ENCODE measurements at regions not wholly inside any gene's neighbourhood (a gene's known extent, or its start where the extent isn't known, plus 50 kb on each side); places are given as distances from the start of the nearest gene placed in this dataset.

GRCh38 chr6:140855520-140855919, 1277.2 kb upstream of the GJE1 start:
- DNase-seq: no peak

- DNase-seq: no peak
These were observed 1278.4 kb upstream of the GJE1 start for GRCh38 chr6:140854318-140854717.

GRCh38 chr6:140850438-140850837, 1282.3 kb upstream of the GJE1 start:
- DNase-seq: no peak

DNA sequence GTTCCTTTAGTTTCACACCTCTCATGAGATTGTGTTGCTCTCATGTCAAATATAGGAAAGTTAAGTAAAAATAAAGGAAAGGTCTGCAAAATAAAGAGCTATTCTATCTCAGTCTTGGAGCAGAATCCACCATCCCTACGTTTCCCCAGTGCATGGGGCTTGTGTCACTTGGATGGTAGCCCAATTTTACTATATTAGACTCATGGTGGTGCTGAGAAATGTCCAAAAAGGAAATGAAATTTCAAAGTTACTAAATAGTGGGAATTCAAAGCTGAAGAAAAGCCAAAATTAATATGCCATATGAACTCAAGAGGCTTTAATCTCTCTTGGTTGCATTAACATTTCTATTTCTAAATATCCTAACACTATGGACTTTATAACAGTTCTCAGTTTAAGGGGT, 1283.3 kb upstream of the GJE1 start:
- no peak for DNase-seq

DNA sequence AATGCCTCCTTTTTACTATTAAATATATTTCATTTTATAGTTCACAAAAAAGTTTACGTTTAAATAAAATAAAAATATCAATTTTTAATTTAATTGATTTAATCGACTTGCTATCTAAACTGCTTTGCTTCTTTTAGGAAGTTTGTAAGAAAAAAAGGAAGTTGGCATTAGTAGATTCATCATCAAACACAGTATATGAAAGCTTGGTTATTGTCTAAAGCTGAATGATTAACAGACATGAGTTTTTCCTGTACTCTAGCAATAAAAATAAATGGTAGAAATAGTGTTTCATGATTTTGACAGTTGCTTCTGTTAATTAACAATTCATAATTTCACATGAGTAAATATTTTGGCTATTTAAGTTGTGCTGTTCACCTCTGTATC, 1285.5 kb upstream of the GJE1 start:
- DNase-seq: no peak

GRCh38 chr6:140846503-140847261, 1286.0 kb upstream of the GJE1 start:
- DNase-seq: no peak

DNA sequence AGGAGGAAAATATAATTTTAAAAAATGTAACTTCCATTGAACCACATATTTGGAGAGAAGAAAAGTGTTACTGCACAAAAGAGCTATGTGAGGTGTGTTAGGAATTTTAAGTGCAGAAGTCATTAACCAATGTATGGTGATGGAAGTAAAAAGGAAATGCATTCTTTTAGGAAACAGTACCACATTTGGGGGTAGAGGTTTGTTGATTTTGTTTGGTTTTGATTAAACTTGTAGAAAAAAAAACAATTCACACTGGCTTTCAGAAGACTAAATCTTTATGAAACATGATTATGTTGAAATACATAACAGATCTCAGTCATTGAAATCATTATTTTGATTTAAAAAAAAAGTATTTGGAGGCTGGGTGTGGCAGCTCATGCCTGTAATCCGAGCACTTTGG, 1287.0 kb upstream of the GJE1 start:
- no peak for DNase-seq

DNA sequence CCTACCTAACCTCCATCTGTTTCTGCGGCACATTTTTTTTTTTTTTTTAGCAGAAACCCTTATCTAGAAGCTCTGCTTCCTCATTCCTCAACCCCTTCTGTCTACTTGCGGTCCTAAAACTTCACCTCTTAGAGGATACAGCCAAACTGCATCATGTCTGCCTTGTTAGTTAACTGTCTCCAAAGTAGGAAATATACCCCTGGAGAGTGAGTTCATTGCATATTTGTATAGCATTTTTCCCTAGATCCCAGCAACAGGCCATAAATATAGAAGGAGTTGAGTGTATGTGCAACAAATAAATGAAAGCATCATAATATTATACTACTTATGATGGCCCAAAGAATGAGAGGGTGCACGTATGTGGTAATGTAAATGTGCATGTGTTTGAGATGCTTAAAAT, 1288.6 kb upstream of the GJE1 start:
- DNase-seq: no peak

DNA sequence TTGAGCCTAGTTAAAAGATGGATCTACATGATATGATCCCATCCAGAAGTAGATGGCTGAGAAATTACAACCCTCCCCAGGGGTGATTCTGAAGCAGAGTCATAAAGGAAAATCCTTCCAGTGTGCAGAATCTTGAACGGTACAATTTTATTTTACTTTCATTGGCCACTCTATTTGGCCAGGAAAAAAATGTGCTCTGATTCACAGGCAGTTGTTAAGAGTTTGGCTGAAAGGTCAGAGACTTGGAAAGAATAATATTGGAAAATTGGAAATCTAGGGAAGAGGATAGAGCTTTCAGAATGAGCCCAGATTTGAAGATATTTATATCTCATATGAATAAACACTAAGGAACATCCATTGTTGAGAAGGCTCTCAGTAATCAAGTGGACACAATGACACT, 1299.3 kb upstream of the GJE1 start:
- DNase-seq: no peak

GRCh38 chr6:140830666-140831065, 1302.1 kb upstream of the GJE1 start:
- no peak for DNase-seq

DNA sequence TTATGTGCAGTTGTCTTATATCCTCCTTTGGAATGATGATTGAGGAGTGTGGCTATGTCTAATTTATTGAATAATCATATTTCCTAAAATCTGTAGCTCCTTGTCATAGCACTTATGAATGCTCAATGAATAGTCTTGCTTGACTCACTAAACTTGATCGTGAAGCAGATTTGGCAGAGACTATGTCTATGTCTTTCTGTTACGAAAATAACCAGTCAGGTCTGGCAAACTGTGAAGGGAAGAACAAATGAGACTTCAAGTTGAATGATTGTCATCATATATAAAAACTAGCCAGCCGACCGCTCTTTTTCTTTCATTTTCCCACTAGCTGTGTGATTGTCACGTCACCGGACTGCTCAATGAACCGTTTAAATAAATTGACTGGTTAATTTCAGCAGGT, 1303.9 kb upstream of the GJE1 start:
- no peak for DNase-seq

DNA sequence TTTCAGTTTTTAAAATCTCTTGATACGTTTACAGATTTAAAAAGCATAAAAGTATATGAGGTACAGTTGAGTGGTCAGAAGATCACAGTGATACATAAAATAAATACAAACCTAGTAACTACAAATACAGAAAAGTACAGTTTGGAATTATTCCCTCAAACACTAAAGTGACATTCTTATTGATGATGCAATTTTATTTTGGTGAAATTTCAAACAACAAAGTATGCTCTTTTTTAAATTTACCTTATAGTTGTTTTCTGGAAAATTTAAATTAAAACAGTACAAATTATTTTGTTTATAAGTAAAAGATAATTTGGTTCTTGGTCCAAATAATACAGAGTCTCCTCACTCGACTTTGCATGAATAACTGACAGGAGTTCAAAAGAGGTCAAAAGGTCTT, 1305.1 kb upstream of the GJE1 start:
- DNase-seq: no peak

GRCh38 chr6:140825731-140826130, 1307.0 kb upstream of the GJE1 start:
- DNase-seq: no peak

- DNase-seq: no peak
These were observed 1308.1 kb upstream of the GJE1 start for GRCh38 chr6:140824595-140824994.

DNA sequence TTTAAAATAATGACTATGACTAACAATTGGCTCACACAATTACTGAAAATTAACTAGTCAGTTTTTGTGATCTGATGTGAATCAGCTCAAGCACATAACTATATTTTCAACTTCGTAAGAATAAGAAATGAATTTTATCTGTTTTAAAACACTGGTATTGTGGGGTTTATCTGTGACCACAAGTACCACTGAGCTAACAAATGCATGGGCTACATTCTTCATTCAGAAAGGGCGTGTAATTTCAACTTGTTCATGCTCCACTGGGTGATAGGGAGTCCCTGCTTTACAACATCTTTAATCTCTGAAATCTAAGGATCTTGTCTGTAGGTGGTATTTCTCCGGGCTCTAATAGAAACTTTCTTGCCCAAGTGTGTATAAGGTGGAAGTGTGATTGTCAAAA, 1311.5 kb upstream of the GJE1 start:
- DNase-seq: no peak

DNA sequence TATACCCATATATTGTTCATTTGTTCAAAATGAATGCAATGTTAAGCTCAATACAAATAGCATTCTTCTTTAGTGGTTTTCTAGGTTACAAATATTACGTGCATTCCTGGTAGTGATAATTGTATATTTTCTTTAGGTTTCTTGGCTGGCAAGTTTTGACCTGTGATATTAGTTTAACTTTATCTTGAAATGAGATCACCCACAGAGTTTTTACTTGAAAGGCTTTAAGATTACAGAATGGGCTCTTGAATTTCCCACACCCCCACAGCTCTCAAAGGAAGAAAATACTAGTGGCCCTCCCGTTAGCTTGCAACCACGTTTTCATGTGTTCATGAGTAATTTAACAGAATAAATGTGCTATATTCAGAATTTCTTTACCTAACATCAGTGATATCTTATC, 1315.5 kb upstream of the GJE1 start:
- no peak for DNase-seq

DNA sequence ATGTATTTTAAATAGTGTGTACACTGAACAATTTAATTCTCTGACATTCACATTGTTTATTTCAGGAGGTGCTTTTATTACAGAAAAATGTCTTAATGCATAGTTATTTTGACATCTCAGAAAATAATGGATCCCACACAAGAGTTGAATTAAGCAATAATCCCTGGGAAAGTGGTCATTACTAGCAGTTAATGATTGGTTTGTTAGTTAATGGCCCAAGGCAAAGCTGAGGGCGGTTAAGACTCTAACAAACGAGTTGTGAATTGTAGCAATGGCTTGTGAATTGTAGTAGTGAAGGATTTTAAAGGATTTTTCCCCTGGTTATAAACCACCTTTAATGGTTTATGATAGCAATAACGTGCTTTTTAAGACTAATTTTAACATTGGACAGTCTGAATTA, 1316.0 kb upstream of the GJE1 start:
- DNase-seq: no peak

DNA sequence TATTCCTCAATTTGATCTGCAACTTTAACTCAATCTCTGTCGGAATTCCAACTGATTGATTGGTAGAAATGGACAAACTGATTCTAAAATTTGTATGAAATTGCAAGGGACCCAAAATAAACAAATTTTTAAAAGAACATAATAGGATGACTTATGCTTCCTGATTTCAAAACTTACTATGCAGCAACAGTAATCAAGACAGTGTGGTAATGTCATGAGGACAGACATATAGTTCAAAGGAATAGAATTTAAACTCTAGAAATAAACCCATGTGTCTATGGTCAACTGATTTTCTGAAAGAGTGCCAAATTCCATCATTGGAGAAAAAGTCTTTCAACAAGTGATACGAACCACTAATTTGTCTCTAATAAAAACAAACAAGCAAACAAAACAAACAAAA, 1320.1 kb upstream of the GJE1 start:
- no peak for DNase-seq

- no peak for DNase-seq
These were observed 1321.1 kb upstream of the GJE1 start for GRCh38 chr6:140811642-140812041.

GRCh38 chr6:140809694-140810101, 1323.0 kb upstream of the GJE1 start:
- DNase-seq: no peak

DNA sequence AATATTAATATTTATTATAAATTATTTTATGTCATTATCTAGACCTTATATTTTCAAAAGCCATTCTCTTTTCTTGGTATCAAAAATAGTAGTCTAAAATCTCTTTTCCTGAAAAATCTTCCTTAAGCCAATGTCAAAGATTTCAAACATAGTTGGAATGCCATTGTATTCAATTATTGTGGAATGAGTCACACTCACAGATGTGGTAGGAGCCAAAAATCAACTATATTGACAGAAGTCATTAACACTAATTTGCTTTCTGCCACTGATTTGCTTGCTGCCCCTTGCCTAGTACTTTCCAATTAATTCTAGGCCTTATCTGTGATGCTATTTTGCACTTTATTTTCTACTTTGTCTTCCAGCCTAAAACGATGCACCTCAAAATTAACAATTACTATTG, 1326.3 kb upstream of the GJE1 start:
- DNase-seq: no peak

GRCh38 chr6:140794544-140794943, 1338.2 kb upstream of the GJE1 start:
- DNase-seq: no peak

DNA sequence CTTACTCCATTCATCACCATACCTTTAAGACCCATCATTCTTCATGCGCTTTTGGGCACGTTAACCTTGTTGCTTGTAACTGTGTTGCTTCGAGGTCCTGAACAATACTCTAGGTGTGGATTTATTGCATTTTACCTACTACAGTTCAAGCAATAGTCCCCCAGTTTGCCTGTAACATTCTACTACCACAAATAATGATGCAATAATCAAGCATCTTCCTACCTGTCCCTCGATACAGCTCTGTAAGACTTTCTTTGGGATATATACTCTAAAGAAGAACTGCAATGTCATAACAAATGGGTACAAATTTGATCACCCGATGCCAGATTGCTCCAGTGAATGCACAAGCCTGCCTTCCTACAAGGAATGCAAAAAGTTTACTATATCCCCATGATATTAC, 1342.6 kb upstream of the GJE1 start:
- DNase-seq: no peak

DNA sequence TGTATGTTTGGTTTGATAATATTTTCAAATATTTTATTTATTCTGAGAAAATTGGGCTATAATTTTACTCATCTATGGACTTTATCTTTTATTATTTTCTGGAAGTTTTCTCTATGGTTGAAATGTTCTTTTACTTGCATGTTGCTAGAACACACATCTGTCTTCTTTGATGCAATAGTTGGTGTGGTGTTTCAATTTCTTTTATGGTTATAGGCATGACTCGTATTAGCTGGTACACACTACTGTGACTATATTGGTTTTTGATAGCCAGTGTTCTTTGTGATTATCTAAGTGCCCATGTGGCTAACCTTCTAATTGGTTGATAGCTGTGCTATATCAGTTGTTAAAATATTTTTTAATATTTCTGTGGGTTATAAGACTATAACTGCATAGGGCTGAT, 1343.3 kb upstream of the GJE1 start:
- no peak for DNase-seq

DNA sequence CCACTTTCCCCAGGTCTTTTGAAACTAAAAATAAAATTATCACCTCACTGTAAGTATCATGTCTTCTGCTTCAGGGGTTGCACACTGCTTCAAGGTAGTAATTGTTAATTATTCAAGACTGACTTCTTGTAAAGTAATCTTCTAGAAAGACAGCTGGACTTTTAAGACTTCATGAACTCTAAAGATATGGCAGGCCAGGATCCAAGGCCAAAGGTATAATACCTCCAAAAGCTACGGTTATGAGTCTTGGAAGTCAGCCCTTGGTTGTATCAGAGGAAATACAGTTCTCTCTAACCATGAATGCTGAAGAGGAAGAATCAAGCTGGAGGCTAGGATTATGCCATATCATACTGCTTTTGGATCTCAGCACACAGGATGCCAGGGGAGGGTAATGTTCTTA, 1346.8 kb upstream of the GJE1 start:
- no peak for DNase-seq

DNA sequence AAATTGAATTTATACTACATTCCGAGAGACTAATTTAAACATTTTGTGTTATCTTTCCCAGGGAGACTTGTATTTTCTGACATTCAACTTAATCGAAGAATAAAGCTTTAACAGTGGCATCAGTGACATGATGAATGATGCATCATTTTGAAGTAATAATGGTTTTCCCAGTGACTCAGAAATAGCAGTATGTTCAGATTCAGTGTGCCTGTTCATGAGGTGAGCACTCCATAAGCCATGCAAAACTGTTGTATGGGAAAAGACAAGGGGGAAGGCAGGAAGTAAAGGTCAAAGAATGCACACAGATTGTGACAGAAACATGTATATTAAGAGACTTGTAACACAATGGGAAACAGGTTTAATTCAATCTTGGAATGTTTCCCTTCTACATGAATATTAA, 1348.2 kb upstream of the GJE1 start:
- no peak for DNase-seq

All from activated T-cell treated with anti-CD3 and anti-CD28 coated beads, Interleukin-2, amount 50 U/mL, for 48 hours (primary cell).